Astrocyte of the cerebellum (primary cell): ENCODE measurements at regions not wholly inside any gene's neighbourhood (a gene's known extent, or its start where the extent isn't known, plus 50 kb on each side); places are given as distances from the start of the nearest gene placed in this dataset.

Experiments
- DNase-seq: peaks from one replicate; pipeline ENCODE4 v3.0.0-alpha.2; 2011; ENCODE audit warnings: low read depth
- H3K4me3 ChIP-seq: 2 replicates; pipeline ENCODE4 v1.5.1; 2011; ENCODE audit warnings: mild to moderate bottlenecking, low read depth, low read length, moderate library complexity
- CTCF ChIP-seq: IDR thresholded peaks from 2 replicates; pipeline ENCODE4 v1.5.1; 2012; ENCODE audit warnings: low read length, low read depth, moderate library complexity, mild to moderate bottlenecking; ENCODE audit errors: missing control alignments
- in situ Hi-C: cut with HindIII; loops from 2 replicates; pipeline ENCODE4 v1.10.0; 2017; ENCODE audit warnings: low sequenced_read_pairs

- no peak for DNase-seq
- no peak overlapping the region for H3K4me3 ChIP-seq
- in situ Hi-C loops = loop anchor here (5.0 kb wide), 1 partner anchor 84 kb away; no protein-coding TSS in a partner anchor
- no peak for TF ChIP-seq CTCF
These were observed 821.7 kb downstream of the GATA3 start for GRCh38 chr10:8876171-8876570.

- no peak for TF ChIP-seq CTCF
- in situ Hi-C loops = no loop called here
- no peak for DNase-seq
- no peak overlapping the region for H3K4me3 ChIP-seq
These were observed 835.0 kb downstream of the GATA3 start for GRCh38 chr10:8889538-8889937.

GRCh38 chr10:8893102-8893501, 838.6 kb downstream of the GATA3 start:
- no peak for TF ChIP-seq CTCF
- H3K4me3 ChIP-seq = no peak overlapping the region
- in situ Hi-C loops = no loop called here
- DNase-seq = no peak

GRCh38 chr10:8894148-8894547, 839.7 kb downstream of the GATA3 start:
- in situ Hi-C loops = no loop called here

GRCh38 chr10:8897769-8898168, 843.3 kb downstream of the GATA3 start:
- TF ChIP-seq CTCF = no peak
- in situ Hi-C loops = no loop called here
- H3K4me3 ChIP-seq = no peak overlapping the region
- no peak for DNase-seq

More at GRCh38 chr10:8894148-8894547, 839.7 kb downstream of the GATA3 start:
- no peak for DNase-seq
- no peak overlapping the region for H3K4me3 ChIP-seq
- TF ChIP-seq CTCF = no peak

GRCh38 chr10:8898745-8899330, 844.4 kb downstream of the GATA3 start:
- DNase-seq = no peak
- in situ Hi-C loops = no loop called here
- no peak overlapping the region for H3K4me3 ChIP-seq
- TF ChIP-seq CTCF = no peak
